RWPE1 (cell line): ENCODE measurements at regions not wholly inside any gene's neighbourhood (a gene's known extent, or its start where the extent isn't known, plus 50 kb on each side); places are given as distances from the start of the nearest gene placed in this dataset.

ENCODE experiments used
- CTCF ChIA-PET: fragments of 350-600 bp; sonication (Branson Sonifier 250); formaldehyde crosslinking; extraction: SDS; loops from one replicate; lab custom pipeline; 2021; lab: Yijun Ruan, JAX
- POLR2A ChIA-PET: fragments of 400-600 bp; formaldehyde crosslinking; extraction: SDS; loops from one replicate; lab custom pipeline; 2020; ENCODE audit warnings: antibody characterized with exemption; ENCODE audit not compliant: low non-redundant PET; lab: Yijun Ruan, JAX
- DNase-seq: peaks from one replicate; pipeline ENCODE4 v3.0.0; 2012; ENCODE audit warnings: low spot score
- H3K27ac ChIP-seq: fragments of 450-650 bp; 2 replicates; pipeline ENCODE4 v1.5.1; 2017
- TF ChIP-seq, protein P1 (sequence below): fragments of 450-650 bp; conservative IDR thresholded peaks from 2 replicates; pipeline ENCODE4 v1.5.1; 2017; ENCODE audit warnings: low read depth, mild to moderate bottlenecking

DNA sequence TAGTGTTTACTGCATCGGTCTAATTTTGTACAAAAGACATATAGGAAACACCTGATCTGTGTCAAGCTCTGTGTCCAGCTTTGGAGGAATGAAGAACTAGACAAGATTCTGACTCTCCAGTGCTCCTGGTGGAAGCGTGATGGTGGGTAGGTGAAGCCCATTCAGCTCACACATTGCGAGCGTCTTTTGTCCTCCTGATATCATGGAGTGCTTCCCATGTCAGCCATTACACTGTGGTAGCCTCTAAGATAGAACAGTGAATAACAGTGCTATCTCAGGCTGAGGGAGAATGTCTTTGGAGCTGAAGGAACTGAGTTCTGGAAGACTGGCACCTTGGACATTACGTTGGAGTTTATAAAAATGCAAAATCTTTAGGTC, 350.2 kb downstream of the CYRIA start:
- ChIA-PET CTCF (no interaction called here), POLR2A (no interaction called here)
- TF ChIP-seq, protein P1, sequence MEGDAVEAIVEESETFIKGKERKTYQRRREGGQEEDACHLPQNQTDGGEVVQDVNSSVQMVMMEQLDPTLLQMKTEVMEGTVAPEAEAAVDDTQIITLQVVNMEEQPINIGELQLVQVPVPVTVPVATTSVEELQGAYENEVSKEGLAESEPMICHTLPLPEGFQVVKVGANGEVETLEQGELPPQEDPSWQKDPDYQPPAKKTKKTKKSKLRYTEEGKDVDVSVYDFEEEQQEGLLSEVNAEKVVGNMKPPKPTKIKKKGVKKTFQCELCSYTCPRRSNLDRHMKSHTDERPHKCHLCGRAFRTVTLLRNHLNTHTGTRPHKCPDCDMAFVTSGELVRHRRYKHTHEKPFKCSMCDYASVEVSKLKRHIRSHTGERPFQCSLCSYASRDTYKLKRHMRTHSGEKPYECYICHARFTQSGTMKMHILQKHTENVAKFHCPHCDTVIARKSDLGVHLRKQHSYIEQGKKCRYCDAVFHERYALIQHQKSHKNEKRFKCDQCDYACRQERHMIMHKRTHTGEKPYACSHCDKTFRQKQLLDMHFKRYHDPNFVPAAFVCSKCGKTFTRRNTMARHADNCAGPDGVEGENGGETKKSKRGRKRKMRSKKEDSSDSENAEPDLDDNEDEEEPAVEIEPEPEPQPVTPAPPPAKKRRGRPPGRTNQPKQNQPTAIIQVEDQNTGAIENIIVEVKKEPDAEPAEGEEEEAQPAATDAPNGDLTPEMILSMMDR, result no peak
- no peak for DNase-seq
- no peak overlapping the region for H3K27ac ChIP-seq

DNA sequence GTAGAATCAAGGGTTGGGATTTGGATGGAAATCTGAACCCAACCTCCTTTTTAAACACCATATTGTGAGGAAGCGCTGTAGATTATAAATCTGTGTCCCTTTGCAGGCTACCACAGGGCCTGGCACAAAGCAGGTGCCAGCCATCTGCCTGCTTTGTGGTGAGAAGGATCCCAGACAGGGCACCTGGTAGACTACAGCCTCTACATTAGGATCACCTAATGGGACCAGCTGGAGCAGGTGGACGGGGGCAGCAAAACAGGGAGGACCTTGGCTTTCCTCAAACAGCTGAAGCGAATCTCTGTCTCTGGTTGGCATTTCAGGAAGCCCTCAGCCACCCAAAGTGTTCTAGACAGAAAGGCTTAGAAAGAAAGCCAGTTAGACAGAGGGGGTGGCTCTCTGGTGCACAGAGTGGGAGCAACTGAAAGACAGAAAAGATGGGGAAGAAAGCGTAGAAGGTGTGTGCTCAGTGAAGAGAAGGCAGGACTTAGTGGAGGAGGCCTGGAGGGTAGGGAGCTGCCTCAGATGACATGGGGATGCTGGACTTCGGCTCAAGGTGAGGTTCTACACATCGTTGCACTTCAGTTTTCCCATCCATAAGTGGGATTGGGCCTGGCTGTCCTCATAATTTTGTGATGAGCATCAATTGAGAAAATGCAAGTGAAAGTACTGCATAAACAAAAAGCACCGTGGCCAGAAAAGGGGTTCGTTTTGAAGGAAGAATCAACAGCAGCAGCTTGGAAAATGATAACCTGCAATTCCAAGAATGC, 350.8 kb downstream of the CYRIA start:
- TF ChIP-seq, protein P1, result no peak
- DNase-seq, result no peak
- no peak overlapping the region for H3K27ac ChIP-seq
- POLR2A ChIA-PET, result no interaction called here
- CTCF ChIA-PET, result no interaction called here

DNA sequence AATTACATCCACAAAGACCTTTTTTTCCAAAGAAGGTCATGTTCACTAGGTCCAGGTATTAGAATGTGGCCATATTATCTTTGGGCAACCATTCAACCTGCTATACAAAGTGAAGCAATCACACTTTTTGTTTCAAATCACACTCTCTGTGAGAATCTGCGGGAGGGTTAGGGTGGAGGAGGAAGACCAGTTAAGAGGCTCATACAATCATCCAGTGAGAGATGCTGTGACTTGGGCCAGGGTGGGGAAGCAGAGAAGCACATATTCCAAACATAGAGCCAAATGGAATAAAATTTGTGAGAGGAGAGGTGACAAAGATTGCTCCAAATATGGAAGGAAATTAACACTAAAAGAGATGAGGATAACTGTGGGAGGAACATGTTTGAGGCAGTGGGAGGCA, 351.6 kb downstream of the CYRIA start:
- no peak overlapping the region for H3K27ac ChIP-seq
- ChIA-PET POLR2A (no interaction called here), CTCF (no interaction called here)
- no peak for DNase-seq
- TF ChIP-seq, protein P1, result no peak

DNA sequence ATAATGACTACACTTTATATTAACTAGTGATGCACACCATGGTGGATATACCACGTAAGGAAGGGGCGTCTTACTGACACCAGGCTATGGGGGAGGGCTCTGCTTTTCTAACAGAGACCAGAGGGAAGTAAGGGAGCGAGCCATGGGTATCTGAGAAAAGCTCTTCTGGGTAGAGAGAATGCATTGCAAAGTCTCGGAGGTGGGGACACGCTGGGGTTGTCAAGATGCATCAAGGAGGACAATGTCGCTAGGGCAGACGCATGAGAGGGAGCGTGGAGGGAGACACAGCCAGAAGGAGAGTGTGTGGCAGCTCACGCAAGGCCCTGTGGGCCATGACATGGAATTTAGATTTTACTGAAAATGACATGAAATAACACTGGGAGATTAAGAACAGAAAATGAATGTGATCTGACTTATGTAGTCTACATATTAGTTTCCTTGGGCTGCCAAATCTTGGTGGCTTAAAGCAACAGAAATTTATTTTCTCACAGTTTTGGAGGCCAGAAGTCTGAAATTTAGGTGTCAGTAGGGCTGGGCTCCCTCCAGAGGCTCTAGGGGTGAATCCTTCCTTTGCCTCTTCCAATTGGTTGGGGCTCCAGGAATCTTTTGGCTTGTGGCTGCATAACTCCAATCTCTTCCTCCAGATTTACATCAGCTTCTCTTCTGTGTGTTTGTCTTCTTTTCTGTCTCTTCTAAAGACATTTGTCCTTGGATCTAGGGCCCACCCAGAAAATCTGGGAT, 352.2 kb downstream of the CYRIA start:
- no peak for DNase-seq
- TF ChIP-seq, protein P1, result no peak
- H3K27ac ChIP-seq, result no peak overlapping the region
- ChIA-PET POLR2A (no interaction called here), CTCF (no interaction called here)

DNA sequence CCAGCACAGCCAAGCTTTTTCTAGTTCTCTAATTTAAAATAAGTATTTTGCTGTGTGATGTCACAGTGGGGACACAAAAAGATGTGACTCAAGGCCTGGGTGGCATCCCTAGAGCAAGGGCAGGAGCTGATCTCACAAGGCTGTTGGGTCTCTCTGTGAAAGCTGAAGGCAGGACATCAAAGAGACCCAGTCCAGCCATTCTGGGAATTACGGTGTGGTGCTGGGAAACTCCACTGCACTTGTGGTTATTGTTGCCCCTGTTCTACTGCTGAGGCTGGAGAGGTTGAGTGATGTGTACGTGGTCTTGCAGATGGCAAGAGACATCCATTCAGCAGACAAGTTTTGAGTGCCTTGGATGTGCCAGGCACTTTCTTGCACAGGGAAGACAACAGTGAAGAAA, 352.9 kb downstream of the CYRIA start:
- ChIA-PET CTCF (no interaction called here), POLR2A (no interaction called here)
- H3K27ac ChIP-seq, result no peak overlapping the region
- DNase-seq, result no peak
- TF ChIP-seq, protein P1, result no peak

DNA sequence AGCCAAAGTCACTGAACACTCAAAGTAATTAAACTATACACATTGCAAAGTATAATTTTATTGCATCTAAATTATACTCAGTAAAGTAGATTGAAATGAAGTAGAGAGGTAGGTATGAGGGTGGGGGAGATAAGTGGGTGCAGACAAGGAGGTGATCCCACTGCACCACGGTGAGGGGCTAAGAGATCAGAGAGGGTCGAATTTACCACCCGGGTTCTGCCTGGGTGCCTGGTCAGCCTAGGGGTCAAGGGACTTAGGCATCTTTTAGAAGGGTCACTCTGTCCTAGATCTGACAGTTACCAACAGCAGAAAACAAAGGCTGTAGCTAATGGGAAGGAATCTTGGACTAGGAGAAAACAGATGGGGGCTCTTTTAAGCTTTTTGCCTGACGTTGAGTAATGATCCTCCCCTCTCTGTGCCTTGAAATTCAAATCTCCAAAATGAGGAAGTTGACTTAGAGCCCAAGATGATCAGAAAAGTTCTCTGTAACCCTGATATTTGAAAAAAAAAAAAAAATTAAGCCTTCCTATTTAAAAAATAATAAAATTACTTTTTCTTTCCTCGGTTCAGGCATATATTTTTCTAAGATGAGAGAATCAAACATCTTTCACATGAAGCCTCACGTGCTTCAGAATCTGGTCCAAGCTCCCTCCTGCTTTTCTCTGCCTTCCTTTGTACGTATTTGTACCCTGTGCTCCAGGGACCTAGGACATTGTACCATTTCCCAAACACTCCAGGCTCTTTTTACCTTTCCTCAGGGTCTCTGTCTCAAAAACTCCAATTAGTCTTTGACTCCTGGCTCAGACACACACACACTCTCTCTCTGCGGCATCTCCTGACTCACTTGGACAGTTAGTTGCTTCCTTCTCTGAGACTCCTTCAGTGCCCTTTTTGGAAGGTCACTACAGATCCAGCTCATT, 353.9 kb downstream of the CYRIA start:
- TF ChIP-seq, protein P1, result no peak
- ChIA-PET POLR2A (no interaction called here), CTCF (no interaction called here)
- no peak overlapping the region for H3K27ac ChIP-seq
- no peak for DNase-seq
